Liver (tissue), 3 donors: ENCODE measurements at regions not wholly inside any gene's neighbourhood (a gene's known extent, or its start where the extent isn't known, plus 50 kb on each side); places are given as distances from the start of the nearest gene placed in this dataset.

Experiments
- ATF3 ChIP-seq: IDR thresholded peaks from 2 replicates; pipeline ENCODE4 v1.6.1; 2016; ENCODE audit warnings: antibody characterized with exemption
- CTCF ChIP-seq: fragments of 150-350 bp; IDR thresholded peaks from 2 replicates; pipeline ENCODE4 v1.5.1; 2017; ENCODE audit warnings: improper control_type of control experiment, low read depth, low read length; ENCODE audit not compliant: missing input control
- EGR1 ChIP-seq, 2 donors: IDR thresholded peaks; 2 replicates each; pipeline ENCODE4 v1.6.1; 2016 to 2018; ENCODE audit warnings: antibody characterized with exemption in 2 of 2, low read depth in 2 of 2
- FOXA1 ChIP-seq: IDR thresholded peaks from 2 replicates; pipeline ENCODE4 v1.6.1; 2016; ENCODE audit warnings: antibody characterized with exemption
- GABPA ChIP-seq, 2 donors: IDR thresholded peaks in 1 of 2; conservative IDR thresholded peaks in 1 of 2; 2 replicates each; pipeline ENCODE4 v1.6.1; 2016; ENCODE audit warnings: antibody characterized with exemption in 2 of 2, mild to moderate bottlenecking in 1 of 2, moderate library complexity in 1 of 2
- HNF4A ChIP-seq, 2 donors: conservative IDR thresholded peaks; 2 replicates each; pipeline ENCODE4 v1.6.1; 2016; ENCODE audit warnings: antibody characterized with exemption in 2 of 2, mild to moderate bottlenecking in 2 of 2
- JUND ChIP-seq, 2 donors: IDR thresholded peaks; 2 replicates each; pipeline ENCODE4 v1.6.1; 2016; ENCODE audit warnings: antibody characterized with exemption in 2 of 2
- MAX ChIP-seq: IDR thresholded peaks from 2 replicates; pipeline ENCODE4 v1.6.1; 2016; ENCODE audit warnings: antibody characterized with exemption
- NR2F2 ChIP-seq: IDR thresholded peaks from 2 replicates; pipeline ENCODE4 v1.6.1; 2016; ENCODE audit warnings: antibody characterized with exemption
- RAD21 ChIP-seq, 2 donors: IDR thresholded peaks; 2 replicates each; pipeline ENCODE4 v1.6.1; 2016; ENCODE audit warnings: antibody characterized with exemption in 2 of 2, mild to moderate bottlenecking in 2 of 2
- RXRA ChIP-seq, 2 donors: IDR thresholded peaks; 2 replicates each; pipeline ENCODE4 v1.6.1; 2017 to 2018; ENCODE audit warnings: antibody characterized with exemption in 2 of 2, mild to moderate bottlenecking in 1 of 2
- SP1 ChIP-seq: IDR thresholded peaks from 2 replicates; pipeline ENCODE4 v1.6.1; 2018; ENCODE audit warnings: antibody characterized with exemption, mild to moderate bottlenecking
- TAF1 ChIP-seq: conservative IDR thresholded peaks from 2 replicates; pipeline ENCODE4 v1.6.1; 2016; ENCODE audit warnings: antibody characterized with exemption, mild to moderate bottlenecking
- YY1 ChIP-seq: IDR thresholded peaks from 2 replicates; pipeline ENCODE4 v1.6.1; 2016; ENCODE audit warnings: antibody characterized with exemption, mild to moderate bottlenecking
- donor health status: healthy.
- donor health status: healthy.

DNA sequence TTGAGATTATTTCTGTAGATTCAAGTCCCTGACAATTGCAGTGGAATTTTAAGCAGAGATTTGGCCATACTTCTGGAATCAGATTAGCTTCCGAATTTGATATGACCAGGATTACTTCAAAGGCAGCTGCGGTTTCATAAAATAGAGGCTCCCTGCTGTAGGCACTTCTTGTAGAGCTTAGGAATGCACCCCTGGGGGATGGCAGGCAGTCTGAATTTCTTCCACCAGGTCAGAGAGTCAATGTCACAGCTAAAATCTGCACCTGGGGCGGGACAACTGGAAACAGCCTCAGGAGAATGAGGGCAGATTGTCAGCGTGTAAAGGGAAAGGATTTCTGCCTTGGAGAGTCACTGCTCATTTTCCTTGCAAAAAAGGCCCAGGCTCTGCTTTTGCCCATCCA, 182.6 kb downstream of the ARRDC4 start:
- TF ChIP-seq SP1: no peak
- no peak for TF ChIP-seq CTCF
- TF ChIP-seq EGR1 (IDR thresholded peaks at IDR 0.05; ENCODE audit: low read depth in 2 of 2): no peak
- TF ChIP-seq TAF1: no peak
- no peak for TF ChIP-seq RAD21 (IDR thresholded peaks at IDR 0.05)
- TF ChIP-seq FOXA1: no peak
- TF ChIP-seq GABPA (IDR thresholded peaks at IDR 0.05 in 1 of 2, conservative IDR thresholded peaks at IDR 0.05 in 1 of 2): no peak
- no peak for TF ChIP-seq YY1
- no peak for TF ChIP-seq JUND (IDR thresholded peaks at IDR 0.05)
- TF ChIP-seq HNF4A (conservative IDR thresholded peaks at IDR 0.05): no peak
- no peak for TF ChIP-seq MAX
- TF ChIP-seq NR2F2: no peak
- no peak for TF ChIP-seq RXRA (IDR thresholded peaks at IDR 0.05)
- TF ChIP-seq ATF3: no peak
